ENCODE measurements at regions not wholly inside any gene's neighbourhood (a gene's known extent, or its start where the extent isn't known, plus 50 kb on each side); places are given as distances from the start of the nearest gene placed in this dataset.

DNA sequence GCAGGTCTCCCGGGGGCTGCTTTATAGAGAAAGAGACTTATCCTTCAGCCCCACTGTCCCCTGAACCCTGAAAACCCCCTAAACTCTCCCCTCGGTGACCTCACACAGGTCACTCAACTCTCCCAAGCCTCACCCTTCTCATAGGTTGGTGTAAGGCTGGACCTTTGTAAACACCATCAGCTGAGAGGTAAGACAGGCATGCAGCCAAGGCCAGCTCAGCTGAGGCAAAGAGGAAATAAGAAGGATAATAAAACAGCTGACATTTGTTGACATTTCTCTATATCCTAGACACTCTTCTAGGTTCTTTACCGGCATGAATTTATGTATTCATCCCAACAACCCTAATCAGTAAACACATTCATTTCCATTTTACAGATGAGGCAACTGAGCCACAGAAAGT is 134.3 kb downstream of the CCT6B start (continued):
- no peak for TF ChIP-seq HNF4A (conservative IDR thresholded peaks at IDR 0.05)
- TF ChIP-seq, protein P1, sequence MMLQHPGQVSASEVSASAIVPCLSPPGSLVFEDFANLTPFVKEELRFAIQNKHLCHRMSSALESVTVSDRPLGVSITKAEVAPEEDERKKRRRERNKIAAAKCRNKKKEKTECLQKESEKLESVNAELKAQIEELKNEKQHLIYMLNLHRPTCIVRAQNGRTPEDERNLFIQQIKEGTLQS (IDR thresholded peaks at IDR 0.05): no peak
- TF ChIP-seq NR2F2 (IDR thresholded peaks at IDR 0.05): no peak
- TF ChIP-seq HNF4G (IDR thresholded peaks at IDR 0.05): no peak
- TF ChIP-seq RXRA (IDR thresholded peaks at IDR 0.05): no peak
- TF ChIP-seq RAD21 (IDR thresholded peaks at IDR 0.05): no peak

- no peak overlapping the region for H3K27ac ChIP-seq (ENCODE audit: low read depth in 1 of 2, low read length in 2 of 2)
- no peaks in the 10 kb centered on the region for H3K4me1 ChIP-seq (ENCODE audit: control insufficient read depth in 4 of 4, insufficient read depth in 4 of 4, low read length in 3 of 4)
- H3K27me3 ChIP-seq (ENCODE audit: control insufficient read depth in 4 of 4, insufficient read depth in 4 of 4, low read length in 3 of 4): no peaks in the 10 kb centered on the region
- TF ChIP-seq EGR1 (IDR thresholded peaks at IDR 0.05; ENCODE audit: low read depth in 2 of 2) (no peak), HNF4G (IDR thresholded peaks at IDR 0.05) (no peak), FOXA1 (IDR thresholded peaks at IDR 0.05) (no peak), HNF4A (conservative IDR thresholded peaks at IDR 0.05) (no peak), JUND (IDR thresholded peaks at IDR 0.05) (no peak), SP1 (IDR thresholded peaks at IDR 0.05) (no peak), NR2F2 (IDR thresholded peaks at IDR 0.05) (no peak), TAF1 (conservative IDR thresholded peaks at IDR 0.05) (no peak)
- TF ChIP-seq, protein P2, sequence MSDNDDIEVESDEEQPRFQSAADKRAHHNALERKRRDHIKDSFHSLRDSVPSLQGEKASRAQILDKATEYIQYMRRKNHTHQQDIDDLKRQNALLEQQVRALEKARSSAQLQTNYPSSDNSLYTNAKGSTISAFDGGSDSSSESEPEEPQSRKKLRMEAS (IDR thresholded peaks at IDR 0.05): no peak
- TF ChIP-seq, protein P3, sequence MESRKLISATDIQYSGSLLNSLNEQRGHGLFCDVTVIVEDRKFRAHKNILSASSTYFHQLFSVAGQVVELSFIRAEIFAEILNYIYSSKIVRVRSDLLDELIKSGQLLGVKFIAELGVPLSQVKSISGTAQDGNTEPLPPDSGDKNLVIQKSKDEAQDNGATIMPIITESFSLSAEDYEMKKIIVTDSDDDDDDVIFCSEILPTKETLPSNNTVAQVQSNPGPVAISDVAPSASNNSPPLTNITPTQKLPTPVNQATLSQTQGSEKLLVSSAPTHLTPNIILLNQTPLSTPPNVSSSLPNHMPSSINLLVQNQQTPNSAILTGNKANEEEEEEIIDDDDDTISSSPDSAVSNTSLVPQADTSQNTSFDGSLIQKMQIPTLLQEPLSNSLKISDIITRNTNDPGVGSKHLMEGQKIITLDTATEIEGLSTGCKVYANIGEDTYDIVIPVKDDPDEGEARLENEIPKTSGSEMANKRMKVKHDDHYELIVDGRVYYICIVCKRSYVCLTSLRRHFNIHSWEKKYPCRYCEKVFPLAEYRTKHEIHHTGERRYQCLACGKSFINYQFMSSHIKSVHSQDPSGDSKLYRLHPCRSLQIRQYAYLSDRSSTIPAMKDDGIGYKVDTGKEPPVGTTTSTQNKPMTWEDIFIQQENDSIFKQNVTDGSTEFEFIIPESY (IDR thresholded peaks at IDR 0.05): no peak
- TF ChIP-seq, protein P4, sequence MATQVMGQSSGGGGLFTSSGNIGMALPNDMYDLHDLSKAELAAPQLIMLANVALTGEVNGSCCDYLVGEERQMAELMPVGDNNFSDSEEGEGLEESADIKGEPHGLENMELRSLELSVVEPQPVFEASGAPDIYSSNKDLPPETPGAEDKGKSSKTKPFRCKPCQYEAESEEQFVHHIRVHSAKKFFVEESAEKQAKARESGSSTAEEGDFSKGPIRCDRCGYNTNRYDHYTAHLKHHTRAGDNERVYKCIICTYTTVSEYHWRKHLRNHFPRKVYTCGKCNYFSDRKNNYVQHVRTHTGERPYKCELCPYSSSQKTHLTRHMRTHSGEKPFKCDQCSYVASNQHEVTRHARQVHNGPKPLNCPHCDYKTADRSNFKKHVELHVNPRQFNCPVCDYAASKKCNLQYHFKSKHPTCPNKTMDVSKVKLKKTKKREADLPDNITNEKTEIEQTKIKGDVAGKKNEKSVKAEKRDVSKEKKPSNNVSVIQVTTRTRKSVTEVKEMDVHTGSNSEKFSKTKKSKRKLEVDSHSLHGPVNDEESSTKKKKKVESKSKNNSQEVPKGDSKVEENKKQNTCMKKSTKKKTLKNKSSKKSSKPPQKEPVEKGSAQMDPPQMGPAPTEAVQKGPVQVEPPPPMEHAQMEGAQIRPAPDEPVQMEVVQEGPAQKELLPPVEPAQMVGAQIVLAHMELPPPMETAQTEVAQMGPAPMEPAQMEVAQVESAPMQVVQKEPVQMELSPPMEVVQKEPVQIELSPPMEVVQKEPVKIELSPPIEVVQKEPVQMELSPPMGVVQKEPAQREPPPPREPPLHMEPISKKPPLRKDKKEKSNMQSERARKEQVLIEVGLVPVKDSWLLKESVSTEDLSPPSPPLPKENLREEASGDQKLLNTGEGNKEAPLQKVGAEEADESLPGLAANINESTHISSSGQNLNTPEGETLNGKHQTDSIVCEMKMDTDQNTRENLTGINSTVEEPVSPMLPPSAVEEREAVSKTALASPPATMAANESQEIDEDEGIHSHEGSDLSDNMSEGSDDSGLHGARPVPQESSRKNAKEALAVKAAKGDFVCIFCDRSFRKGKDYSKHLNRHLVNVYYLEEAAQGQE (IDR thresholded peaks at IDR 0.05): no peak
- TF ChIP-seq, protein P1 (IDR thresholded peaks at IDR 0.05): no peak
- no peak overlapping the region for H3K9ac ChIP-seq (ENCODE audit: low read depth in 1 of 2, low read length in 2 of 2)
- H3K9me3 ChIP-seq (ENCODE audit: control insufficient read depth in 4 of 4, low read length in 3 of 4): no peaks in the 10 kb centered on the region
- no peak overlapping the region for H3K4me3 ChIP-seq (ENCODE audit: low read depth in 1 of 3, low read length in 3 of 3)
- no peak for DNase-seq (ENCODE audit: low spot score)
- no peaks in the 10 kb centered on the region for H3K36me3 ChIP-seq (ENCODE audit: control insufficient read depth in 4 of 4, insufficient read depth in 3 of 4, low read depth in 1 of 4, low read length in 3 of 4)
- WGBS: 45% methylated on average over 4 of the region's 4 CpGs
Observed at GRCh38 chr17:34826332-34826731, 134.9 kb downstream of the CCT6B start.

- Histone ChIP-seq H3K4me3 (ENCODE audit: low read depth in 1 of 3, low read length in 3 of 3) (no peak overlapping the region), H3K27ac (ENCODE audit: low read depth in 1 of 2, low read length in 2 of 2) (no peak overlapping the region), H3K9ac (ENCODE audit: low read depth in 1 of 2, low read length in 2 of 2) (no peak overlapping the region), H3K4me1 (ENCODE audit: control insufficient read depth in 4 of 4, insufficient read depth in 4 of 4, low read length in 3 of 4) (no peaks in the 10 kb centered on the region), H3K27me3 (ENCODE audit: control insufficient read depth in 4 of 4, insufficient read depth in 4 of 4, low read length in 3 of 4) (no peaks in the 10 kb centered on the region), H3K36me3 (ENCODE audit: control insufficient read depth in 4 of 4, insufficient read depth in 3 of 4, low read depth in 1 of 4, low read length in 3 of 4) (no peaks in the 10 kb centered on the region), H3K9me3 (ENCODE audit: control insufficient read depth in 4 of 4, low read length in 3 of 4) (no peaks in the 10 kb centered on the region)
- DNase-seq (ENCODE audit: low spot score): no peak
- 69% methylated on average over 6 of the region's 6 CpGs for WGBS
- TF ChIP-seq, protein P1 (IDR thresholded peaks at IDR 0.05): no peak
- TF ChIP-seq, protein P5, sequence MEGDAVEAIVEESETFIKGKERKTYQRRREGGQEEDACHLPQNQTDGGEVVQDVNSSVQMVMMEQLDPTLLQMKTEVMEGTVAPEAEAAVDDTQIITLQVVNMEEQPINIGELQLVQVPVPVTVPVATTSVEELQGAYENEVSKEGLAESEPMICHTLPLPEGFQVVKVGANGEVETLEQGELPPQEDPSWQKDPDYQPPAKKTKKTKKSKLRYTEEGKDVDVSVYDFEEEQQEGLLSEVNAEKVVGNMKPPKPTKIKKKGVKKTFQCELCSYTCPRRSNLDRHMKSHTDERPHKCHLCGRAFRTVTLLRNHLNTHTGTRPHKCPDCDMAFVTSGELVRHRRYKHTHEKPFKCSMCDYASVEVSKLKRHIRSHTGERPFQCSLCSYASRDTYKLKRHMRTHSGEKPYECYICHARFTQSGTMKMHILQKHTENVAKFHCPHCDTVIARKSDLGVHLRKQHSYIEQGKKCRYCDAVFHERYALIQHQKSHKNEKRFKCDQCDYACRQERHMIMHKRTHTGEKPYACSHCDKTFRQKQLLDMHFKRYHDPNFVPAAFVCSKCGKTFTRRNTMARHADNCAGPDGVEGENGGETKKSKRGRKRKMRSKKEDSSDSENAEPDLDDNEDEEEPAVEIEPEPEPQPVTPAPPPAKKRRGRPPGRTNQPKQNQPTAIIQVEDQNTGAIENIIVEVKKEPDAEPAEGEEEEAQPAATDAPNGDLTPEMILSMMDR (IDR thresholded peaks at IDR 0.05; ENCODE audit: low read depth, low read length, missing input control): no peak
- no peak for TF ChIP-seq EGR1 (IDR thresholded peaks at IDR 0.05; ENCODE audit: low read depth in 2 of 2)
- TF ChIP-seq JUND (IDR thresholded peaks at IDR 0.05): no peak
- TF ChIP-seq, protein P3 (IDR thresholded peaks at IDR 0.05): no peak
- TF ChIP-seq, protein P2 (IDR thresholded peaks at IDR 0.05): no peak
- TF ChIP-seq FOXA2 (IDR thresholded peaks at IDR 0.05): no peak
- no peak for TF ChIP-seq NR2F2 (IDR thresholded peaks at IDR 0.05)
Observed at GRCh38 chr17:34825884-34826283, 135.4 kb downstream of the CCT6B start.
